WI38 (cell line): ENCODE measurements at regions not wholly inside any gene's neighbourhood (a gene's known extent, or its start where the extent isn't known, plus 50 kb on each side); places are given as distances from the start of the nearest gene placed in this dataset.

Experiments used
- H3K4me3 ChIP-seq: 2 replicates; pipeline ENCODE4 v1.5.1; 2011; ENCODE audit warnings: low read depth, mild to moderate bottlenecking, control low read depth, low read length
- CTCF ChIP-seq: IDR thresholded peaks from 2 replicates; pipeline ENCODE4 v1.5.1; 2012; ENCODE audit warnings: low read depth, mild to moderate bottlenecking, control low read depth, low read length

- no peak overlapping the region for H3K4me3 ChIP-seq
- no peak for TF ChIP-seq CTCF
Observed at GRCh38 chr2:226414335-226414734, 385.3 kb downstream of the IRS1 start.

GRCh38 chr2:226413498-226414130 lies 386.0 kb downstream of the IRS1 start:
- TF ChIP-seq CTCF, result no peak
- no peak overlapping the region for H3K4me3 ChIP-seq

GRCh38 chr2:226411727-226412360 lies 387.8 kb downstream of the IRS1 start:
- TF ChIP-seq CTCF, result no peak
- no peak overlapping the region for H3K4me3 ChIP-seq

GRCh38 chr2:226411205-226411604 lies 388.4 kb downstream of the IRS1 start:
- no peak overlapping the region for H3K4me3 ChIP-seq
- TF ChIP-seq CTCF, result no peak

- no peak overlapping the region for H3K4me3 ChIP-seq
- no peak for TF ChIP-seq CTCF
Observed at GRCh38 chr2:226410247-226410835, 389.3 kb downstream of the IRS1 start.

- TF ChIP-seq CTCF, result no peak
- no peak overlapping the region for H3K4me3 ChIP-seq
Observed at GRCh38 chr2:226409134-226409533, 390.5 kb downstream of the IRS1 start.

GRCh38 chr2:226408141-226408540 lies 391.5 kb downstream of the IRS1 start:
- H3K4me3 ChIP-seq, result no peak overlapping the region
- no peak for TF ChIP-seq CTCF
